ENCODE measurements at regions not wholly inside any gene's neighbourhood (a gene's known extent, or its start where the extent isn't known, plus 50 kb on each side); places are given as distances from the start of the nearest gene placed in this dataset.

DNA sequence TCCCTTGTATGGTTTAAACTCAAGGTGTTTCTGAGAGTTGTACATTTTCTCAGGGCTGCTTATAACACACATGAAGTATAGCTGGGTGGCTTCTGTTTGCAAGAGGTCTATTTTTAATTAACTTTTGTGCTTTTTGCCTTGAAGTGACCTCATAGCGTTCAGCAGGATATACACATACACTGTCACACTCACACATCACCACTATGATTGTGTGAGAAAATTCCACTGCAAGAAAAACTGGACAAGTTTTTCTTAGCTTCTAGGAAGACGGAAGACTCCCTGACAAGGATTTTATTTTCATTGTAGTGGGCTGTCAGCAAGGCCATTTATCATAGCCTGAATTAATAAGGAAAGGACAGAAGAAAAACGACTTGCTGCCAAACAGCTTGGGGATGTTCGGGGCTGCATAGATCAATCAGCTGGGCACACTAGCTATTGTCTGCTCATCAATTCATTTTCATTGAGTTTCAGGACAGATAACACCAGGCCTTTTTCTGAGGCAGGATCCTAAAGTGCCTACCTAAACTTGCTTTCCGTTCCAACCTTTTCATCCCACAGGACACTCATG, 192.8 kb upstream of the CRBN start:
- POLR2A ChIA-PET (ENCODE audit: low non-redundant PET), result no interaction called here
- peaks cover 4% of the 10 kb centered on the region for H3K9me3 ChIP-seq (ENCODE audit: low read depth, low read length, poor library complexity, severe bottlenecking)
- H3K27ac ChIP-seq (ENCODE audit: low read depth, low read length, poor library complexity, severe bottlenecking), result no peak overlapping the region
- DNase-seq (ENCODE audit: low spot score), result no peak
- CTCF ChIA-PET, result no interaction called here
- H3K27me3 ChIP-seq (replicated peaks; ENCODE audit: insufficient read depth, low read depth, low read length, poor library complexity), result no peaks in the 10 kb centered on the region
- no peaks in the 10 kb centered on the region for H3K36me3 ChIP-seq (ENCODE audit: insufficient read depth, low read length, poor library complexity, severe bottlenecking)
- intact Hi-C loops (cut with micrococcal nuclease; ENCODE audit: unreplicated experiment), result no loop called here
- H3K4me3 ChIP-seq (ENCODE audit: low read depth, low read length, poor library complexity, severe bottlenecking), result no peak overlapping the region
- no TSS peak for BruUV-seq (replicated peaks)
- TF ChIP-seq, protein P1, sequence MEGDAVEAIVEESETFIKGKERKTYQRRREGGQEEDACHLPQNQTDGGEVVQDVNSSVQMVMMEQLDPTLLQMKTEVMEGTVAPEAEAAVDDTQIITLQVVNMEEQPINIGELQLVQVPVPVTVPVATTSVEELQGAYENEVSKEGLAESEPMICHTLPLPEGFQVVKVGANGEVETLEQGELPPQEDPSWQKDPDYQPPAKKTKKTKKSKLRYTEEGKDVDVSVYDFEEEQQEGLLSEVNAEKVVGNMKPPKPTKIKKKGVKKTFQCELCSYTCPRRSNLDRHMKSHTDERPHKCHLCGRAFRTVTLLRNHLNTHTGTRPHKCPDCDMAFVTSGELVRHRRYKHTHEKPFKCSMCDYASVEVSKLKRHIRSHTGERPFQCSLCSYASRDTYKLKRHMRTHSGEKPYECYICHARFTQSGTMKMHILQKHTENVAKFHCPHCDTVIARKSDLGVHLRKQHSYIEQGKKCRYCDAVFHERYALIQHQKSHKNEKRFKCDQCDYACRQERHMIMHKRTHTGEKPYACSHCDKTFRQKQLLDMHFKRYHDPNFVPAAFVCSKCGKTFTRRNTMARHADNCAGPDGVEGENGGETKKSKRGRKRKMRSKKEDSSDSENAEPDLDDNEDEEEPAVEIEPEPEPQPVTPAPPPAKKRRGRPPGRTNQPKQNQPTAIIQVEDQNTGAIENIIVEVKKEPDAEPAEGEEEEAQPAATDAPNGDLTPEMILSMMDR (conservative IDR thresholded peaks at IDR 0.05; ENCODE audit: low read depth, low read length), result no peak
- TF ChIP-seq EZH2 (IDR thresholded peaks at IDR 0.05; ENCODE audit: borderline replicate concordance, low read depth, low read length, poor library complexity, severe bottlenecking), result no peak
- no peaks in the 10 kb centered on the region for H3K4me1 ChIP-seq (ENCODE audit: insufficient read depth, low read length, poor library complexity, severe bottlenecking)

DNA sequence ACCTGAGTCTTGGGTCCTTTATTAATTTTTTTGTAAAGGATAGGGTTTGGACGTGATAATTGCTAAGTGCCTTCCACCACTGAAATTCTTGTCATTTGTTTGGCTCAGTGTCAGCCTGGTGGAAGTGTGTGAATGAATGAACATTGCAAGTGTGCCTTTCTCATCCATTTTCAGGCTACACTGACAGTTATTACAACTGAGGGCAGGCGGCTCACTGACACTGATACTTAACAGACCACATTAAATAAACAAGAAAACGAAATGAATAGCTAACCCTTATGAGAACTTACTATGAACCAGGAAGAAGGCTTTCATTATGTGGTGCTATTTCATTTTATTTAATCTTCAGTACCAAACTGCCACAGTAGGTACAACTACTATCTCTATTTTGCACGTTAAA, 188.8 kb upstream of the CRBN start:
- H3K4me3 ChIP-seq (ENCODE audit: low read depth, low read length, poor library complexity, severe bottlenecking), result no peak overlapping the region
- CTCF ChIA-PET, result no interaction called here
- intact Hi-C loops (cut with micrococcal nuclease; ENCODE audit: unreplicated experiment), result no loop called here
- TF ChIP-seq, protein P1 (conservative IDR thresholded peaks at IDR 0.05; ENCODE audit: low read depth, low read length), result no peak
- TF ChIP-seq EZH2 (IDR thresholded peaks at IDR 0.05; ENCODE audit: borderline replicate concordance, low read depth, low read length, poor library complexity, severe bottlenecking), result no peak
- H3K27me3 ChIP-seq (replicated peaks; ENCODE audit: insufficient read depth, low read depth, low read length, poor library complexity), result no peaks in the 10 kb centered on the region
- no peaks in the 10 kb centered on the region for H3K4me1 ChIP-seq (ENCODE audit: insufficient read depth, low read length, poor library complexity, severe bottlenecking)
- no peak for DNase-seq (ENCODE audit: low spot score)
- H3K36me3 ChIP-seq (ENCODE audit: insufficient read depth, low read length, poor library complexity, severe bottlenecking), result no peaks in the 10 kb centered on the region
- H3K9me3 ChIP-seq (ENCODE audit: low read depth, low read length, poor library complexity, severe bottlenecking), result no peaks in the 10 kb centered on the region
- no TSS peak for BruUV-seq (replicated peaks)
- POLR2A ChIA-PET (ENCODE audit: low non-redundant PET), result no interaction called here
- no peak overlapping the region for H3K27ac ChIP-seq (ENCODE audit: low read depth, low read length, poor library complexity, severe bottlenecking)

DNA sequence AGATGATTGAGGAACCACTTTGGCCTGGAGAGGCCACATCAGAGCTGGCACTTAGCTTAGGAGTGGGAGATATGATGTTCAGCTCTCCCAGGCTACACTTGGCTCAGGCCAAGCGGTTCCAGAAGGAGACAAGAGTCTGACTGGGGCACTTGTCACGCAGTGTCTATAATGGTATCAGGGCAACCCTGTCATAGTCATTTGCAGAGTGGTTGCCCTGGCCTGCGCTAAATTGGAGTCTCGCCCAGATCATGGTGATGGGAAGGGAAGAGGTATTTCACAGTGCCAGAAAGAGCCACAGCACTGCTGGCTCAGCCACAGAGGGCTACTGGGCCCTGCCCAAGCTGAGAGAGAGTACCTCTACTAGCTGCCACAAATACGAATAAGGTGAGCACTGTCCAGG, 186.9 kb upstream of the CRBN start:
- Histone ChIP-seq H3K4me1 (ENCODE audit: insufficient read depth, low read length, poor library complexity, severe bottlenecking) (no peaks in the 10 kb centered on the region), H3K9me3 (ENCODE audit: low read depth, low read length, poor library complexity, severe bottlenecking) (no peaks in the 10 kb centered on the region), H3K36me3 (ENCODE audit: insufficient read depth, low read length, poor library complexity, severe bottlenecking) (no peaks in the 10 kb centered on the region), H3K27me3 (replicated peaks; ENCODE audit: insufficient read depth, low read depth, low read length, poor library complexity) (no peaks in the 10 kb centered on the region), H3K27ac (ENCODE audit: low read depth, low read length, poor library complexity, severe bottlenecking) (no peak overlapping the region), H3K4me3 (ENCODE audit: low read depth, low read length, poor library complexity, severe bottlenecking) (no peak overlapping the region)
- TF ChIP-seq EZH2 (IDR thresholded peaks at IDR 0.05; ENCODE audit: borderline replicate concordance, low read depth, low read length, poor library complexity, severe bottlenecking), result no peak
- TF ChIP-seq, protein P1 (conservative IDR thresholded peaks at IDR 0.05; ENCODE audit: low read depth, low read length), result no peak
- ChIA-PET POLR2A (ENCODE audit: low non-redundant PET) (no interaction called here), CTCF (no interaction called here)
- intact Hi-C loops (cut with micrococcal nuclease; ENCODE audit: unreplicated experiment), result no loop called here
- BruUV-seq (replicated peaks), result no TSS peak
- no peak for DNase-seq (ENCODE audit: low spot score)

Data from A673 (cell line).